T-helper 2 cell (primary cell): ENCODE measurements at regions not wholly inside any gene's neighbourhood (a gene's known extent, or its start where the extent isn't known, plus 50 kb on each side); places are given as distances from the start of the nearest gene placed in this dataset.

Experiments
- DNase-seq, 5 experiments: peaks; one replicate each; pipeline versions ENCODE4 v3.0.0 to v3.0.0-alpha.2; 2012 to 2022

- DNase-seq, result no peak
Measured at GRCh38 chr5:26828294-26828693, 210.1 kb downstream of the CDH9 start.

- no peak for DNase-seq
Measured at GRCh38 chr5:26813235-26813634, 225.2 kb downstream of the CDH9 start.

GRCh38 chr5:26812714-26813113 is 225.7 kb downstream of the CDH9 start:
- no peak for DNase-seq

GRCh38 chr5:26807231-26808199 is 230.9 kb downstream of the CDH9 start:
- DNase-seq, result no peak

GRCh38 chr5:26805076-26805475 is 233.3 kb downstream of the CDH9 start:
- DNase-seq, result no peak

- no peak for DNase-seq
Measured at GRCh38 chr5:26802944-26803343, 235.4 kb downstream of the CDH9 start.

GRCh38 chr5:26791433-26791832 is 247.0 kb downstream of the CDH9 start:
- DNase-seq, result no peak

- DNase-seq, result no peak
Measured at GRCh38 chr5:26791021-26791420, 247.4 kb downstream of the CDH9 start.

- DNase-seq, result no peak
Measured at GRCh38 chr5:26763215-26763614, 275.2 kb downstream of the CDH9 start.

GRCh38 chr5:26761446-26761845 is 276.9 kb downstream of the CDH9 start:
- DNase-seq, result no peak

- DNase-seq, result no peak
Measured at GRCh38 chr5:26761045-26761444, 277.3 kb downstream of the CDH9 start.

GRCh38 chr5:26757941-26758340 is 280.4 kb downstream of the CDH9 start:
- no peak for DNase-seq

- no peak for DNase-seq
Measured at GRCh38 chr5:26749829-26750228, 288.6 kb downstream of the CDH9 start.

- no peak for DNase-seq
Measured at GRCh38 chr5:26740182-26740581, 298.2 kb downstream of the CDH9 start.

GRCh38 chr5:26737348-26738265 is 300.8 kb downstream of the CDH9 start:
- DNase-seq, result no peak

GRCh38 chr5:26727916-26728315 is 310.5 kb downstream of the CDH9 start:
- no peak for DNase-seq

- DNase-seq, result no peak
Measured at GRCh38 chr5:26719803-26720202, 318.6 kb downstream of the CDH9 start.

- DNase-seq, result peak in 1 of 5 experiments; percentile 3
Measured at GRCh38 chr5:26700759-26701384, 337.5 kb downstream of the CDH9 start.

GRCh38 chr5:26692952-26693351 is 345.4 kb downstream of the CDH9 start:
- no peak for DNase-seq

- DNase-seq, result no peak
Measured at GRCh38 chr5:26691486-26691885, 346.9 kb downstream of the CDH9 start.

- DNase-seq, result no peak
Measured at GRCh38 chr5:26690511-26690910, 347.9 kb downstream of the CDH9 start.

- DNase-seq, result no peak
Measured at GRCh38 chr5:26681861-26682260, 356.5 kb downstream of the CDH9 start.

GRCh38 chr5:26674846-26675245 is 363.5 kb downstream of the CDH9 start:
- DNase-seq, result no peak
